HEK293T (cell line): ENCODE measurements at regions not wholly inside any gene's neighbourhood (a gene's known extent, or its start where the extent isn't known, plus 50 kb on each side); places are given as distances from the start of the nearest gene placed in this dataset.
A peak's percentile ranks its signal among the peaks of the same experiment; 100 is the strongest.

Experiments used
- CTCF ChIA-PET: fragments of 350-600 bp; formaldehyde crosslinking; extraction: SDS; loops from one replicate; lab custom pipeline; 2021; ENCODE audit warnings: antibody characterized with exemption, inconsistent platforms; lab: Yijun Ruan, JAX
- POLR2A ChIA-PET: fragments of 350-600 bp; formaldehyde crosslinking; extraction: SDS; loops from one replicate; lab custom pipeline; 2020; ENCODE audit warnings: antibody characterized with exemption, inconsistent platforms; lab: Yijun Ruan, JAX
- DNase-seq: peaks from one replicate; pipeline ENCODE4 v3.0.0; 2012; ENCODE audit warnings: mixed read lengths; ENCODE audit errors: extremely low spot score
- ARNT ChIP-seq: fragments of 450-650 bp; IDR thresholded peaks from 2 replicates; pipeline ENCODE4 v1.6.1; 2017; ENCODE audit warnings: mild to moderate bottlenecking
- BHLHE40 ChIP-seq: fragments of 450-650 bp; IDR thresholded peaks from 2 replicates; pipeline ENCODE4 v1.6.1; 2016; ENCODE audit warnings: mild to moderate bottlenecking, moderate library complexity, borderline replicate concordance
- CTBP1 ChIP-seq: fragments of 450-650 bp; IDR thresholded peaks from 2 replicates; pipeline ENCODE4 v1.6.1; 2016; ENCODE audit warnings: borderline replicate concordance
- ELF4 ChIP-seq: fragments of 450-650 bp; IDR thresholded peaks from 2 replicates; pipeline ENCODE4 v1.6.1; 2017; ENCODE audit warnings: antibody characterized with exemption
- FOXA1 ChIP-seq: fragments of 450-650 bp; IDR thresholded peaks from 2 replicates; pipeline ENCODE4 v1.6.1; 2016; ENCODE audit warnings: mild to moderate bottlenecking
- FOXK2 ChIP-seq: fragments of 450-650 bp; IDR thresholded peaks from 2 replicates; pipeline ENCODE4 v1.6.1; 2016; ENCODE audit warnings: mild to moderate bottlenecking
- FOXM1 ChIP-seq: fragments of 450-650 bp; IDR thresholded peaks from 2 replicates; pipeline ENCODE4 v1.6.1; 2017; ENCODE audit warnings: mild to moderate bottlenecking, borderline replicate concordance
- HDGF ChIP-seq: fragments of 450-650 bp; IDR thresholded peaks from 2 replicates; pipeline ENCODE4 v1.6.1; 2017; ENCODE audit warnings: antibody characterized with exemption, borderline replicate concordance
- L3MBTL2 ChIP-seq: fragments of 450-650 bp; conservative IDR thresholded peaks from 2 replicates; pipeline ENCODE4 v1.6.1; 2016; ENCODE audit warnings: mild to moderate bottlenecking
- LEF1 ChIP-seq: fragments of 450-650 bp; IDR thresholded peaks from 2 replicates; pipeline ENCODE4 v1.6.1; 2017; ENCODE audit warnings: mild to moderate bottlenecking, borderline replicate concordance
- NFRKB ChIP-seq: fragments of 450-650 bp; IDR thresholded peaks from 2 replicates; pipeline ENCODE4 v1.6.1; 2016; ENCODE audit warnings: mild to moderate bottlenecking, moderate library complexity
- SP1 ChIP-seq: fragments of 450-650 bp; IDR thresholded peaks from 2 replicates; pipeline ENCODE4 v1.6.1; 2017
- SUZ12 ChIP-seq: fragments of 450-650 bp; IDR thresholded peaks from 2 replicates; pipeline ENCODE4 v1.6.1; 2016; ENCODE audit warnings: mild to moderate bottlenecking
- TARDBP ChIP-seq: fragments of 450-650 bp; IDR thresholded peaks from 2 replicates; pipeline ENCODE4 v1.6.1; 2016
- ZNF384 ChIP-seq: fragments of 450-650 bp; IDR thresholded peaks from 2 replicates; pipeline ENCODE4 v1.6.1; 2016
- TF ChIP-seq, protein P1 (sequence below): fragments of 450-650 bp; IDR thresholded peaks from 2 replicates; pipeline ENCODE4 v1.6.1; 2016

DNA sequence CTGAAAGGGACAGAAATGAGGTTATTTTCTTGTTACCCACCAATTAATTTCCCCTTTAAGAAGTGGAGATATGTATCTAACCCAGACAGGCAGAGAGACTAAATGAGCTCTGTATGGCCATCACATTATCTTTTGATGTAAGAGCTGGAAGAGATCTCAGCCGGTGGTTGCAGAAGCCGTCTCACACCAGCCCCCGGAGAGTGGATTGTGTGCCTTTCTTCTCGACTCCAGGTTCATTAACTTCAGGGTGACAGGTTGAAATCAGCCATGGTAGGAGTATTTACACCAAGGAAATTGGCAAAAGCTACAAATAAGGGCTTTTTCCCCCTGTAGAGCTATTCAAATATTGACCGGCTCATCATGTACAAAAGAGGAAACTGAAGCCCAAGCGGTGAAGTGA is 580.3 kb upstream of the CADM1 start:
- ChIA-PET CTCF (no interaction called here), POLR2A (interaction anchor here (0.7 kb wide), 1 partner anchor 127 kb away, joined by 3 read pairs; no protein-coding TSS in a partner anchor)
- TF ChIP-seq TARDBP (no peak), ELF4 (no peak), NFRKB (no peak), ARNT (no peak), HDGF (no peak), L3MBTL2 (no peak), BHLHE40 (no peak), FOXA1 (no peak), ZNF384 (no peak), FOXM1 (no peak), FOXK2 (no peak), SP1 (no peak), CTBP1 (no peak)
- TF ChIP-seq, protein P1, sequence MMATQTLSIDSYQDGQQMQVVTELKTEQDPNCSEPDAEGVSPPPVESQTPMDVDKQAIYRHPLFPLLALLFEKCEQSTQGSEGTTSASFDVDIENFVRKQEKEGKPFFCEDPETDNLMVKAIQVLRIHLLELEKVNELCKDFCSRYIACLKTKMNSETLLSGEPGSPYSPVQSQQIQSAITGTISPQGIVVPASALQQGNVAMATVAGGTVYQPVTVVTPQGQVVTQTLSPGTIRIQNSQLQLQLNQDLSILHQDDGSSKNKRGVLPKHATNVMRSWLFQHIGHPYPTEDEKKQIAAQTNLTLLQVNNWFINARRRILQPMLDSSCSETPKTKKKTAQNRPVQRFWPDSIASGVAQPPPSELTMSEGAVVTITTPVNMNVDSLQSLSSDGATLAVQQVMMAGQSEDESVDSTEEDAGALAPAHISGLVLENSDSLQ = no peak
- no peak for DNase-seq

DNA sequence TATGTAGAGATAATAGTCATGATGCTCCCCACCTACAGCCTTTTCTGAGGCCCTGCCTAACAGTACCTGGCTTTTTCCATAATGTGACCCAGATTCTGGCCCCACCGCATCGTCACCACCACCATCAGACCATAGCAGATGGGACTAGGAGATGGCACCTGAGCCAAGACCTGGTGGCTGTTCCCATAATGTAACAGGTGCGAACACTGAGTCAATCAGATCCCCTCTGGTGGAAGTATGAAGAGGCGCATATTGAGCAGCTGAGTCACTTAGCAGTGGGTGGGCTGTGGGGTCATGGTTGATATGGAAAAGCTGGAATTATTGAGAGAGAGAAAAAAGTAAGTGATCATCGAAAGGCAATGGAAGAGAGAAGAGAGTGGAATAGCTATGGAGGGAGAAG is 578.0 kb upstream of the CADM1 start:
- TF ChIP-seq HDGF (no peak), ARNT (no peak), FOXM1 (no peak), FOXA1 (no peak), TARDBP (no peak)
- POLR2A ChIA-PET = no interaction called here
- no peak for DNase-seq
- CTCF ChIA-PET = interaction anchor here (0.9 kb wide), 1 partner anchor 134 kb away, joined by 3 read pairs; no protein-coding TSS in a partner anchor

DNA sequence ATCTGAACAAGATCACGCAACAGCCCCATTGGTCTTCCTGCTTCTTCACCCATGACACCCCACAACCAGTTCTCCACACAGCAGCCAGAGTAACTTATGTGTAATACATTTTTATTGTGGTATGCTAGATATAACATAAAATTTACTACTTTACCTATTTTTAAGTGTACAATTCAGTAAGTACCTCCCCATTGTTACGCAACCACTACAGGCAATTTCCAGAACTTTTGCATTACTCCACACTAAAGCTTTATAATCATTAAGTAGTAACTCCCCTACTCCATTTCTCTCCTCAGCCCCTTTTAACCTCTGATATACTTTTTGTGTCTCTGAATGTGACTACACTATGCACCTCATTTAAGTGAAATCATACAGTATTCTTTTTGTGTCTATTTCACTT is 575.4 kb upstream of the CADM1 start:
- POLR2A ChIA-PET = no interaction called here
- CTCF ChIA-PET = no interaction called here
- TF ChIP-seq NFRKB (no peak), L3MBTL2 (no peak), FOXK2 (no peak), SP1 (no peak), FOXA1 (no peak), LEF1 (no peak), TARDBP (no peak), BHLHE40 (no peak), HDGF (no peak), ELF4 (no peak), FOXM1 (no peak), SUZ12 (no peak), ARNT (no peak), CTBP1 (no peak), ZNF384 (no peak)
- TF ChIP-seq, protein P1 = no peak
- DNase-seq = no peak

DNA sequence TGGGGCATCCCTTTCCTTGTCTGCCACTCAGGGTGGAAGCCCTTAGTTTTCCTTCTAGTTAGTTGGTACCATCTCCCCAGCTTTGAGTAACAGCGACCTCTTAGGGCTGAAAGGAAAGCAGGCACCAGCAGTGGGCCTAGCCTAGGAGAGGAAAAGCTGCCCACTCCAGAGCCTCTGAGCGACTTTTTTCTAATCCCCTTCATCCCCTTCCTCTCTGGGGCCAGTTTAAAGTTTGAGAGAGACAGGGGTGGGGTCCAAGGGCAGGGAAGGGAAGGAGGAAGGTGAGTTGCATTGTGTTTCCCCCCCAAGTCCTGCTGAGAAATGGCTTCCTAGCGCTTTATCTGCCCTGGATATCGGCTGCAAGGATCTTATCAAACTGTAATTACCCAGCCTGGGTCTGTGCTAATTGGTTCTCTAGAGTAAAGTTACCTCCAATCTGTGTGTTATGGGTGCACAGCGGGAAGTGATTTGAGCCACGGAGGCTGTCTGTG is 573.9 kb upstream of the CADM1 start:
- DNase-seq = peak; percentile 51
- CTCF ChIA-PET = no interaction called here
- POLR2A ChIA-PET = no interaction called here
- TF ChIP-seq, protein P1 = no peak
- TF ChIP-seq L3MBTL2 (no peak), ARNT (no peak), TARDBP (no peak), NFRKB (no peak), SUZ12 (no peak), FOXK2 (no peak), ZNF384 (no peak), FOXA1 (no peak), HDGF (no peak), FOXM1 (no peak), ELF4 (no peak)

DNA sequence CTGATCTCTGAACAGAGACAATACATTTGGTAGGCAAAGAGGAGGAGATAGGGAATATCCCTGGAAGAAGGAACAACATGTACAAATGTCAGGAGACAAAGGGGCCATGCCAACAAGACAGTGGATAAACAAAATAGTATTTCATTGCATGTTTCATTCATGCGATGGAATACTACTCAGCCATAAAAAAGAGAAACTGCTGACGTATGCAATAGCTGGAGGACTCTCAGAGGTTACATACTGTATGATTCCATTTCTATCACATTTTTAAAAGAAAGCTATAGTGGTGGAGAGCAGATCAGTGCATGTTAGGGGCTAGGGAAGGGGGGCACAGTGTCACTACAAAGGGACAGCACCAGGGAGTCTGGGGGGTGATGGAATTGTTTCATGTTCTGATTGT is 572.9 kb upstream of the CADM1 start:
- TF ChIP-seq CTBP1 = no peak
- TF ChIP-seq FOXK2 = no peak
- TF ChIP-seq BHLHE40 = no peak
- TF ChIP-seq L3MBTL2 = no peak
- TF ChIP-seq ARNT = no peak
- TF ChIP-seq FOXA1 = no peak
- TF ChIP-seq, protein P1 = no peak
- TF ChIP-seq NFRKB = no peak
- TF ChIP-seq TARDBP = no peak
- no peak for TF ChIP-seq FOXM1
- TF ChIP-seq ELF4 = no peak
- TF ChIP-seq SUZ12 = no peak
- DNase-seq = no peak
- POLR2A ChIA-PET = no interaction called here
- CTCF ChIA-PET = no interaction called here
